ENCODE measurements at regions not wholly inside any gene's neighbourhood (a gene's known extent, or its start where the extent isn't known, plus 50 kb on each side); places are given as distances from the start of the nearest gene placed in this dataset.
A peak's percentile ranks its signal among the peaks of the same experiment; 100 is the strongest.

DNA sequence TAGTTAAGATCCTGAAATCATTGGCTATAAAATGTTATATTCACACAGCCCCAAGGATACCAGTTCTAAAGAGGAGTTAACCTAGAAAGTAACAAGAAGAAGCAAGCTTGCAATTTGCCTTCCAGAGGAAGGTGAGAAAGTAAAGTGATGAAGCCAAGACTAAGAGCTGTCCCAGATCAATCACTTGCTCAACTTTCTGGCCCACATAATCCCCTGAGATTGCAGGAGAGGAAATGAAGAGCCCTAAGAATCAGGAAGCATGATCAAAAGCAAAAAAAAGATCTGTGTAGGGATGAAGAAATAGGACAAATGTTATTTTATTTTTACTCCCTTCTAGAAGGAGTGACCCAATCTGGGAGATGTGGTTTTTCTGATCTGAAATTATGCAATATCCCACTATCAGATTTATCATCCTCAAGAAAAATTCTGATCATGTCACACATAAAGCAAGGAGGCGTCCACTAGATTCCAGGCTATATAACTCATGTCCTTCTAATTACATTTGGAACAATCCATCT is 180.3 kb upstream of the GUCY1A2 start:
- TF ChIP-seq, protein P1, sequence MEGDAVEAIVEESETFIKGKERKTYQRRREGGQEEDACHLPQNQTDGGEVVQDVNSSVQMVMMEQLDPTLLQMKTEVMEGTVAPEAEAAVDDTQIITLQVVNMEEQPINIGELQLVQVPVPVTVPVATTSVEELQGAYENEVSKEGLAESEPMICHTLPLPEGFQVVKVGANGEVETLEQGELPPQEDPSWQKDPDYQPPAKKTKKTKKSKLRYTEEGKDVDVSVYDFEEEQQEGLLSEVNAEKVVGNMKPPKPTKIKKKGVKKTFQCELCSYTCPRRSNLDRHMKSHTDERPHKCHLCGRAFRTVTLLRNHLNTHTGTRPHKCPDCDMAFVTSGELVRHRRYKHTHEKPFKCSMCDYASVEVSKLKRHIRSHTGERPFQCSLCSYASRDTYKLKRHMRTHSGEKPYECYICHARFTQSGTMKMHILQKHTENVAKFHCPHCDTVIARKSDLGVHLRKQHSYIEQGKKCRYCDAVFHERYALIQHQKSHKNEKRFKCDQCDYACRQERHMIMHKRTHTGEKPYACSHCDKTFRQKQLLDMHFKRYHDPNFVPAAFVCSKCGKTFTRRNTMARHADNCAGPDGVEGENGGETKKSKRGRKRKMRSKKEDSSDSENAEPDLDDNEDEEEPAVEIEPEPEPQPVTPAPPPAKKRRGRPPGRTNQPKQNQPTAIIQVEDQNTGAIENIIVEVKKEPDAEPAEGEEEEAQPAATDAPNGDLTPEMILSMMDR (IDR thresholded peaks at IDR 0.05; ENCODE audit: insufficient read depth, low read length, severe bottlenecking) = no peak
- H3K27me3 ChIP-seq (ENCODE audit: control insufficient read depth, insufficient read depth, low read length) = no peaks in the 10 kb centered on the region
- no peaks in the 10 kb centered on the region for H3K36me3 ChIP-seq (ENCODE audit: control insufficient read depth, insufficient read depth, low read length)
- DNase-seq (ENCODE audit: low read depth) = no peak
- H3K4me3 ChIP-seq (ENCODE audit: low read depth, low read length) = no peak overlapping the region
- FAIRE-seq = no peak

DNA sequence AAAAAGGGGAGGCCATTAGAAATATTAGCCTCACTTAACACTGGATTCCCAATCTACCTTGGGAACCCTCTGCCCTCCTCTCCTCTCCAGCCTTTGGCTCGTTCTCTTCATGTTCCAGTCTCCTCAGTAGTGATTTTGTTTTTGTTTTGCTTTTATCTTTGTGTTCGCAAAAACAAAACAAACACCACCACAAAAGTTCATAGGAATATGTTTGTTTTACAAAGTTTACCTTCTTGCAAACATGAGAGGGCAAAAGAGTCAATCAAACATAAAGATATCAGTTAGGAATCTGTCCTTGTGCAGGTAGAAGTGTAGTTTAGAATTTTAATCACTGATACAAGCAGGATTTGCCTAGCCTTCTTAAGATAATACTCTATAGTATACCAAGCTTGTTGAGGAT is 179.7 kb upstream of the GUCY1A2 start:
- FAIRE-seq = no peak
- TF ChIP-seq, protein P1 (IDR thresholded peaks at IDR 0.05; ENCODE audit: insufficient read depth, low read length, severe bottlenecking) = no peak
- no peaks in the 10 kb centered on the region for H3K27me3 ChIP-seq (ENCODE audit: control insufficient read depth, insufficient read depth, low read length)

DNA sequence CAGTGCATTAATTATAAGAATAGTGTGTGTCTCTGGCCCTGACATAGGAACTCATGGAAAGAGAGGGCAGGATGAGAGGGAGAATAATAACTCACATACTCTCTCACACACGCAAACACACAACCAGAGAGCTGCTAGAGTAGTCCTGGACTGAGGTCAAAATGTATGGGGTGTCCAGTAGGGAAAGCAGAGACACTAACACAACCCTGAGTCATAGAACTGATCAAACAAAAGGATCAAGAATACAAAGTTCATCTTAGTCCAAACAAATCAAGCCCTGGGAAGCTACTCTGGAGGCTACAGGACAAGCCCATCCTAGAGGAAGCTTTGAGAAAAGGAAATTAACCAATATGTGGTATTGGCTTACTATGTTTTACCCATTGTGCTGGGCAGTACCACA is 178.5 kb upstream of the GUCY1A2 start:
- FAIRE-seq (no peak), DNase-seq (ENCODE audit: low read depth) (no peak)
- Histone ChIP-seq H3K36me3 (ENCODE audit: control insufficient read depth, insufficient read depth, low read length) (no peaks in the 10 kb centered on the region), H3K27me3 (ENCODE audit: control insufficient read depth, insufficient read depth, low read length) (no peaks in the 10 kb centered on the region), H3K4me3 (ENCODE audit: low read depth, low read length) (no peak overlapping the region)
- TF ChIP-seq, protein P1 (IDR thresholded peaks at IDR 0.05; ENCODE audit: insufficient read depth, low read length, severe bottlenecking) = no peak

More for the DNA sequence above, 179.7 kb upstream of the GUCY1A2 start:
- no peaks in the 10 kb centered on the region for H3K36me3 ChIP-seq (ENCODE audit: control insufficient read depth, insufficient read depth, low read length)
- DNase-seq (ENCODE audit: low read depth) = no peak
- H3K4me3 ChIP-seq (ENCODE audit: low read depth, low read length) = no peak overlapping the region

DNA sequence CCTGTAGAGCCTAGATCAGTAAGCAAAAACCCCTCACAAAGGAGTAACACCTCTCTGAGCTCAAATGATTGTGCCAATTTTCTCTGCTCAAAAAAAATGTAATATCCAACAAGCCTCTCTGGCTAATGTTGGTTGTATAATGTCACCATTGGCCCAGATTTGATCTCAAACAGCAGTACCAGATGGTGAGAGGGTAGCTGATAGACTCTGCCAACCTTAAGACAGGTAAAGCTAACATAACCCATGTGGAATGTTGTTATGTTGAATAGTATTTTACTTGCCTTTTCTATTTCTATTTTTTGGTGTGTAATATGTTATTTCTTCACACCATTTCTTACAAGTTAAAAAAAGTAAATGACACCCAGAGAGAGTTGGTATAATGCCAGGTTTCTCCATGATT is 166.7 kb upstream of the GUCY1A2 start:
- TF ChIP-seq, protein P1 (IDR thresholded peaks at IDR 0.05; ENCODE audit: insufficient read depth, low read length, severe bottlenecking) = no peak
- Histone ChIP-seq H3K36me3 (ENCODE audit: control insufficient read depth, insufficient read depth, low read length) (no peaks in the 10 kb centered on the region), H3K4me3 (ENCODE audit: low read depth, low read length) (no peak overlapping the region), H3K27me3 (ENCODE audit: control insufficient read depth, insufficient read depth, low read length) (no peaks in the 10 kb centered on the region)
- FAIRE-seq (no peak), DNase-seq (ENCODE audit: low read depth) (no peak)

DNA sequence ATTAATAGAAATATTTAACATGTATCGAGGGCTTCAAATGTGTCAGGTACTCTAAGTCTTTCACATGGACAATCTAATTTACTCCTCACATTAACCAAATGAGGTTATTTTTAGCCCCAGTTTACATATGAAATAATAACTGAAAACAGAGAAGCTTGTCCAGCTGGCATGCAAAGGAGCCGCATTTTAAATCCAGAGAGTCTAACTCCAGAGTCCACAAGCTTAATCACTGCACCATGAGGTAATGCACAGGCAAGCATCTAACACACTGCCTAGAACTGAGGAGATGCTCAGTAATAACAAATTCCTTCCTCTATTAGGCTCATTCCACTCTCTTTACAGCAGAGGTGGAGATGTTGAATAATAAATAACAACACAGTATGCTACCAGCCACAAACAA is 165.7 kb upstream of the GUCY1A2 start:
- H3K4me3 ChIP-seq (ENCODE audit: low read depth, low read length) = no peak overlapping the region
- TF ChIP-seq, protein P1 (IDR thresholded peaks at IDR 0.05; ENCODE audit: insufficient read depth, low read length, severe bottlenecking) = no peak
- H3K27me3 ChIP-seq (ENCODE audit: control insufficient read depth, insufficient read depth, low read length) = no peaks in the 10 kb centered on the region
- no peak for DNase-seq (ENCODE audit: low read depth)
- H3K36me3 ChIP-seq (ENCODE audit: control insufficient read depth, insufficient read depth, low read length) = no peaks in the 10 kb centered on the region
- no peak for FAIRE-seq

DNA sequence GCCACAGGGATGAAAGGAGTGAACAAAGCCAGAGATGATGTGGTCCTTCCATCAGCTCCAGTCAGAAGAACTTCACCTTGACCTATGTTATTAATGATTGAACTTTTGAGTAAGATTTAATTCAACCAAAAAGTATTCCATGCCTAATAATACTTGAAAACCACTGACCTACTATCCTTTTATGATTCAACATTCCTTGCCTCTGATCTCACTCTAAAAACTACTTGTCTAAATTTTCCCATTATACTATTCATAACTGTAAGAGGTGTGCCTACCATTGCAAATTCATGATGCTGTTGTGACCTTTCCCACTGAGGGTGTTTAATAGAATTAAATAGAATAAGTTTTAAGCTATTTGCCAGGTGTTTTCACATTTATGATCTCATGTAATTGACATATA is 164.7 kb upstream of the GUCY1A2 start:
- Histone ChIP-seq H3K4me3 (ENCODE audit: low read depth, low read length) (no peak overlapping the region), H3K27me3 (ENCODE audit: control insufficient read depth, insufficient read depth, low read length) (no peaks in the 10 kb centered on the region), H3K36me3 (ENCODE audit: control insufficient read depth, insufficient read depth, low read length) (no peaks in the 10 kb centered on the region)
- TF ChIP-seq, protein P1 (IDR thresholded peaks at IDR 0.05; ENCODE audit: insufficient read depth, low read length, severe bottlenecking) = no peak
- FAIRE-seq (no peak), DNase-seq (ENCODE audit: low read depth) (peak; percentile 23)
